ENCODE measurements at regions not wholly inside any gene's neighbourhood (a gene's known extent, or its start where the extent isn't known, plus 50 kb on each side); places are given as distances from the start of the nearest gene placed in this dataset.
"Not testable (repeated sequence)": the region's sequence is repeated elsewhere in the genome, so short reads cannot be mapped to it uniquely, and the experiment has no call there.

DNA sequence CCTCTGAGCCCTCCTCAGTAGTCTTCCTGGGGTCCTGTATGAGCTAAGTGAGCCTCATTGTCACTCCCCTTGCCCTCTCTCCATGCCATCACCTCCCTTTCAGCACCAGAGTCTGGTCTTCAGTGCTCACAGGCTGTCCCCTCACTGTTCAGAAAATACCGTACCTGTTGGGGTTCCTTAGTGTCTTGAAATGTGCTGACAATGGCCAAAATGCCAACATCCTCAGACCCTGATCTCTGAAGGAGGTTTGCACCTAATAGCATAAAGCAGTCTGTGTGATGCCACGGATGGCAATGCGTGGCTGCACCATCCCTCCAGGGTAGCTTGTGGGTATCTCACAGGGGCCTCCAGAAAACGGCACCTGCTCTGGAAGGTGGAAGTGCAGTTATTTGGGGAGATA is 301.0 kb upstream of the TLE3 start:
- no peak for DNase-seq (ENCODE audit: low read depth)

DNA sequence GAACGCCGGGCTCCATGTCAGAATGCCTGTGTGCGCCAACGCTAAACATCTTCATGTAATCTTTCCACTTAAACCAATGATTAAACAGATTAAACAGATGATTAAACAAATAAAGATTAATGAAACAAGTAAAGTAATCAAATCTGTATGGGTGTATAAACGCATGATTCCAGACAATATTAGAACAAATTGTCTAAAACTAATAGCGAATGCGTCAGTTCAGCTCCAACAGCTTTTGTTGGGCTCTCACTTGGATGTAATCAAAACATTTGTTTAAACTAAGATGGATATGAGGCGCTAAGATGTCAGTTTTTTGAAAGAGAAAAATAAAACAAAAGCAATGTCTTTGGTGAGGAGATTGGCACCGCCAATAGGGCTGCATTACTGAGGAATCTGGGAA is 299.1 kb upstream of the TLE3 start:
- no peak for DNase-seq (ENCODE audit: low read depth)

DNA sequence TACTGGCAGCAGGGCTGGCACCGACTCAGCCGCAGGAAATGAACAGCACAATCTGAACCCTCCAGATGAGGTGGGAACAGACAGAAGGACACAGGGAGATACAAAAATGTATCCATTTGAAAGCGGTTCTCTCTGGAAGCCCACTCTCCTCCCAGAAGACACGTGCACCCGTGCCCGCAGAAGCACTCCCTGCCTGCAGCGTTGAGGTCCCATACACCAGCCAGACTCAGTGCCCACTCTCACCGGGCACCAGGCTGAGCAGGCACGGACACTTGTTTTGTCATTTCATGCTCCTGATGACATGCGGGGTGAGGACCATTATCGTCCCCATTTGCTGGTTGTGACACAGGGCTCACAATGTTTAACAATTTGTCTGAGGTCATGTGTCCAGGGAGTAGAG is 297.4 kb upstream of the TLE3 start:
- no peak for DNase-seq (ENCODE audit: low read depth)

DNA sequence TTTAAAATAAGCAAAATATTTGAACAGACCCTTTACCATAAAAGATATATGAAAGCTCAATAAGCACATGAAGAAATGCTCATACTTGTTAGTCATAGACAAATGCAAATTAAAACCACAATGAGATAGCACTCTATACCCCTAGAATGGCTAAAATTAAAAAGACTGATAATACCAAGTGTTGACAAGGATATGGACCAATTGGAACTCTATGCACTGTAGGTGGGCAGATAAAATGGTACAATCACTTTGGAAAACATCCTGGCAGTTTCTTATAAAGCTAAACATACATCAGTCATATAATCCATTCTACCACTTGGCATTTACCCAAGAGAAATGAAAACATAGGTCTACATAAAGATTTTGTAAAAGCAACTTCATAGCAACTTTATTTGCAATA is 293.0 kb upstream of the TLE3 start:
- no peak for DNase-seq (ENCODE audit: low read depth)

DNA sequence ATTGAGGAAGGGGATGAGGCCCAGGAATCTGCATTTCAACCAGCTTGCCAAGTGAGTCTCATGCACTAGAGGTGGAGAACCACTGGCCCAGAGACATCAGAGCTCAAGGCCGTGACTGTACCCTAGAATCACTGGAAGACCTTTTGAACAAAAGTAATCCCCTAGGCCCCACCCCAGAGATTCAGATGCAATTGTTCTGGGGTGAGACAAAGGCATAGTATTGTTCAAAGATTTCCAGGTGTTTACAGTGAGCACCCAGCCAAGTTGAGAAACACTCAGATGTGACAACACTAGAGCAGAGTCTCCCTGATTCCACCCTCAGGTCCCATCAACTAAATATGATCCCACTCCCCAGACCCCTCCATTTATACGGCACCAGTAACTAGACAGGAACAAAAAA is 290.3 kb upstream of the TLE3 start:
- no peak for DNase-seq (ENCODE audit: low read depth)

DNA sequence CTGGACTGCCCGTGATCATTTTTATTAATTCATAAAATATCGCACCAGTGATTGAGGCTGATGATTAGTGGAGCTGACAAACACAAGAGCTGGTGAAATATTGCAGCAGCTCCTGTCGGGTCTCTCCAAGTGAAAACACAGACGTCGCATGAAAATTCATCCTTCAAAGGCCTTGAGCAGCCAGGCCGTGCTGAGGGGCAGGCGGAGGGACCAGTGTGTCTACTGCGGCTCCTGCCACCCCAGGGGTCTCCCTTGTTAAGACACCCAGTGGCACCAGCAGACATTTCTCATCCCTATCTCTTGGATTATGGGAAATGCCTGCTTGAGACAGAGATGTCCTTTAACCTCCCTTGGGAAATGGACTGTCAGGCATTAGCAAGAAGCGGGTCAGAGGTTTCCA is 289.4 kb upstream of the TLE3 start:
- DNase-seq (ENCODE audit: low read depth) = no peak

DNA sequence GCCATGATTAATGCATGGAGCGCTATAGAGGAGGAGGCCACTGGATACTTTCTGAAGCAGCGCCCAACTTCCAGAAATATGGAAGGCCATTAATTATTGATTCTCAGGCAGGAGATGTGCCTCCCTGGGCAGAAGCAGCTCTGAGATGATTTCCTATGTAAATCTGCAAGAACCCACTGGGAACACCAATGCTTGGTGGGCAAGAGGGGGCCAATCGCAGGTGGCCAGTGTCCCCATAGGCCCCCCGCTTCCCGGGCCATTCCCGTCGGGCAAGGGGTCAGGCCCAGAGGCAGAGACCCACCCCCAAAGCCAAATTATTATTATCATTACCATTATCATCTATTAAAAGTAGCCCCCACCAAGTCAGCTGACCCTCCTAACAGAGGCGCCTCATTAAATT is 288.0 kb upstream of the TLE3 start:
- DNase-seq (ENCODE audit: low read depth) = no peak

DNA sequence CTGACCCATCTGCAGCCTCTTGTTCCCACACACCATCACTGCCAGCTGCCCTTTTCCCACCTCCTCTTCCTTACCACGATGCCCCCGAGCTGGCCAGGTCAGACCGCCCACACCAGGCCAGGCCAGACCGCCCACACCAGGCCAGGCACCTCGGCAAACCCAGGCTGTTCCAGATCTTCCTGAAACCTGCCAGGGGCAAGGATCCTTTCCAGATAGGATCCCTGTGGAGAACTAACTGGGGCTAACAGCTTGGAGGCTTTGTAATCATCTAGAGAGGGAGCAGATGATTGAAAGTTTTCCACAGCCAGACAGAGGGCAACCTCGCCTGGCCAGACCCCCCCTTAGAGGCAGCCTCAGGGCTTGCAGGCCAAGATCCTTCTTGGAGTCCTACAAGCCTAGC is 287.3 kb upstream of the TLE3 start:
- no peak for DNase-seq (ENCODE audit: low read depth)

DNA sequence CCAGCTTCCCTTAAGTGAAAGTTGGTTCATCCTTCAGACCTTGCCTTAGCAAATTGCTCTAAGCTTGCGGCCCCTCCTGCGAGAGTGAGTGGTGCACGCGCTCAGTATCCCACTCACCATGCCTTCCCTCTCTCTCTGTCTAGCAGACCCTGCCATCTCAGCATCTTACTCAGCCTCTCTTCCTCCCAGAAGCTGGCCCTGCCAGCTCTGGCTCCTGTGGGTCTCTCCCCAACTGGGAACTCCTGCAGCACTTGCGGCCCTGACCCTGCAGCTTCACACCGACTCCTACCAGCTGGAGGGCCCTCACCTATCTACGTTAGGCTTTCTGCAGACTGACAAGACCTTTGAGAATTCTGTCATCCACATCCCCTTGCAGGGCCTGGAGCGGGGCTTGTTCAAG is 286.1 kb upstream of the TLE3 start:
- DNase-seq (ENCODE audit: low read depth) = no peak

DNA sequence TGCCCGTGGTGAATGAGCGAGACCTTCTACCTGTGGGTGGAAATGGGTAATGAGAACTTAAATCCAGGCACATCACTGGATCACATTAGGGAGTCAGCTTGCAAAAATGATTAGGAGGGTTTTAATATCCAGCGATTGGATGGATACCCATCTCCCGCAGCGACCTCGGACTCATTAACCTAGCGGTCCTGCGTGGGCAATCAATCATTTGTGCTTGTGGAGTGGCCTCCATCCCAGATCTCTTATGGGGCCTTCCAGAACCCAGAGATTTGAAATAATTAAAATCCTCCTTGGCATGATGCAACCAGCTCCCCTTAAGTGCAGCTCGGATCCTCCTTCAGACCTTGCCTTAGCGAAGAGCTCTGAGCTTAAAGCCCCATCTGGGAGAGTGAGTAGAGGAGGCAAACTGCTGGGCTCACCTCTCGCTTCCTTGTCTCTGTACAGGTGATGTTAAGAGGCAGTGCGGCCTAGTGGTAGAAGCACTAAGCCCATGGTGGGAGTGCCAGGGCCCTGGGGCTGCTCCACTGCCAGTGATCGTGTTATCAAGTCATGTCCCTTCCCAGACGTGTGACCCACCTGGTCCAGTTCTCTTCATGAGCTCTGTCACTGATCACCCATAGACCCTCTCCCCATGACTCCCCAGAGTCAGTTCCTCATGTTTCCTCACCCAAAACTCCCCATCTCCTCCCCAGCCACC is 285.2 kb upstream of the TLE3 start:
- DNase-seq (ENCODE audit: low read depth) = no peak

DNA sequence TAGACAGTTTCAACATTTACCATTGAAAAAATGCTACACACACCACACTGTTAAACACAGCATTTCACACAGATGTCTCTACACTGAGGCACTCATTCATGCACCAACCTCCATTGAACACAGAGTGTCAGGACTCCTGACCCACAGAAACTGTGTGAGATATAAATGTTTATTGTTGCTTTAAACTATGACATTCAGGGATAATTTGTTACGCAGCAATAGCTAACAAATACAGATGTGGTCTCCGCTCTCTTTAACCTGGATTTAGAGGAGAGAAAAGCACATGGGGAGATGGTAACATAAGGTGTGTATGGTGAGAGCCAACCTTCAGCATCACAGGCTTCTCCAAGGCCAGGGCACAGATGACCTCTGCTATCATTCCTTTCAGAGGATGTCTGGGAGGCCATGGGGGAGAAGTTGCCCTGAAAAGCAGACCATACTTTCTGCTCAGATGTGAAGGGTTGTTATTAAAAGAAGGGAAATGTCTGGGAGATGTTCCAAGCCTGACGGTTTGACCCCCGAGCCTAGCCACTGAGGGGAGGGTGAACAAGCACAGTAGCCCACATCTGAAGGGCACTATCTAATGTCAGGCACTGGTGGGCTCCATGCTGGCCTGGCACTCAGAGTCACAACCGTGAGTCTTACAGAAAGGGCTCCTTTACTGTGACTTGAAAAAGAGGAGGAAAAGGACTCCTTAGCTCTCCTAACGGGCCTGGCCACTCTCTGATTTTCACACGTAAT is 284.5 kb upstream of the TLE3 start:
- no peak for DNase-seq (ENCODE audit: low read depth)

DNA sequence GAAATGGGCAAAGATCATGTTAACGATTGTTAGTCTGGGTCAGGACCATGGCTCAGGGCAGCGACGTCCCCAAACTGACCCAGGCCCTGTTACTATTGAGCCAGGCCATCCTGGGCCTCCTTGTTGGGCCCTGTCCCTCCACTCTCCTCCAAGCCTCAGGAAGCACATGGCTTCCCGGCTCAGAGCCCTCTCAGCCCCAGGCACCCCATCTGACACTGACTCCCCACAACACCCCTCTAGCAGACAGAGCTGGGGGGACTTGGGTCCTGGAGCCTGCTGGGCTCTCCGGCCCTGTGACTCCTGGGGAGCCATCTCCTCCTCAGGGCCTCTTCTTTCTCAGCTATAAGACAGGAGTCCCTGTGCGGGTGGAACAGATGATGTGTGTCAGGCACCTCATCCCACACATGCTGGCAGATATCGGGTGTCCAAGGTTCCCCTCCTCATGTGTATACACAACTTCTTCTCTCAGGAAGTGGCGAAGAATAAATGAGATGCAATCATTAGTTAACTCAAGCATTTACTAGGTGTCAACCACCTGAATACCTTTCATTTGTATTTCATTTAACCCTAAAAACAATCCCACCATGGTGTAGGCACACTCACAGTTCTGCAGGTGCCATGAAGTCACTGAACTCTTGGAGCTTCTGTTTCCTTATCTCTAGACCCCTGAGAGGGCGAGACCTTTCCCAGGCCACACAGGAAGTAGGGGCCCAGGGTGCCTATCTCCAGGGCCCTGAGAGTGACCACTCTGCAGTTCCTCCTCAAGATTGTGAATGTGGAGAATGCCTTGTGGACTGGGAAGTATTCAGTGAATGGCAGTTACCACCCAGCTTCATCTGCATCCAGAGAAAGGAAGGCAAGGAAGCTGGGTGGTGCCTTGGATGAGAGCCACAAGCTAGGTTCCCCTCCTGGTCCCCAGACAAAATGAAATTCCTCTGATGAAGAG is 282.5 kb upstream of the TLE3 start:
- DNase-seq (ENCODE audit: low read depth) = no peak

DNA sequence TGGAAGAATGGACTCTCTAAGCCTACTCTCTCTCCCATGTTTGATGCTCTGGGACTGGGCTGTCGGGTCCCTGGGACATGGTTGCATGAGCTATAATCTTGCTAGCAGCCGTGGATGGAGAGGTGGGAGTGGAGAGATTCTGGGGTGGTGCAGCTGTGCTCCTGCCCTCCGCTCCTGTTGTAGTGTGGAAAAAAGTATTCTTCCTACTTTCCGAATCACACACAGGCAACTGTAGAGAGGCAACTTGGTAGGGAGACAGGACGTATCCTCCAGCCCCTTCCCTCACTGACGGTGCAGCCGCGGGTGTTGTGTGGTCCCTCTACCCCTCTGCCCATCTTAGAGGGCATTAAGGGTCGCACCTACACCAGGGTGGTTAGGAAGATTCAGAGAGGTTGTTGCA is 281.4 kb upstream of the TLE3 start:
- no peak for DNase-seq (ENCODE audit: low read depth)

DNA sequence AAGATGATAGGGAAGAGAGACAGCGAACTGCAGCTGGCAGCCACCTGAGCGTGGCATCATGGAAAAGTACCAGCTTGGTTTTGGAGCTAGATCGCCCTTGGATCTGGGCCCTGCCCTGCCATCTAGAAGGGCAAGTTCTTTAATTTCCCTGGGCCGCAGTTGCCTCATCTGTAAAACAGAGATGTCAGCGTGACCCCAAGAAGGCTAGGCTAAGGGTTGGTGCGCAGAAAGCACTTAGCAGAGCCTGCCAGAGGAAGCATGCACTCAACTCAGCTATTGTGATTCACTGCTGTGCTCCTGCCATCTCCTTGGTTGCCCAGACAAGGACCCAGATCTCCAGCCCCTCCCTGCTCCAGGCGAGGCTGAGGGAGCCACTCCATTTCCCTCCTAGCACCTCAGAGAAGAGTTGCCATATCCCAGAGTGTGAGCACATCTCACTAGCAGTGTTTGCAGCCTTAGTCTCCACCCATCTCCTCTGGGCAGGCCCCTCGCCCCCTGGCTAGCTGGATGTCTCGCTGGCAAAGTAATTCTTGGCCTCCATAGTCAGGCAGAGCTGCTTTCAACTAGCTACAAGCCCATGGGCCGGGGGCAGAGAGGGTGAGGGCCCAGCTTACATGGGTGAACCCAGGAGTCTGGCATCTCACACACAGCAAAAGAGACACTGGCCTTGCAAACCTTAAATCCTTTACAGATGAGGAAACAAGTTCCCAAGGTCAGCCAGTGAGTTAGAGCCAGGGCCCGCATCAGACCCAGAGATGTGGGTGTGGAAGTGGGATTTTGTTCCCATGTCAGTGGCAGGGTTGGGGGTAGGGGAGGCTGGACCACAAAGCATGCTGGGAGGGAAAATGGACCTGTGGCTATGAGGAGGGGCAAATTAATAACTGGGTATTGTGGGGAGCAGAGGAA is 280.7 kb upstream of the TLE3 start:
- DNase-seq (ENCODE audit: low read depth) = no peak

DNA sequence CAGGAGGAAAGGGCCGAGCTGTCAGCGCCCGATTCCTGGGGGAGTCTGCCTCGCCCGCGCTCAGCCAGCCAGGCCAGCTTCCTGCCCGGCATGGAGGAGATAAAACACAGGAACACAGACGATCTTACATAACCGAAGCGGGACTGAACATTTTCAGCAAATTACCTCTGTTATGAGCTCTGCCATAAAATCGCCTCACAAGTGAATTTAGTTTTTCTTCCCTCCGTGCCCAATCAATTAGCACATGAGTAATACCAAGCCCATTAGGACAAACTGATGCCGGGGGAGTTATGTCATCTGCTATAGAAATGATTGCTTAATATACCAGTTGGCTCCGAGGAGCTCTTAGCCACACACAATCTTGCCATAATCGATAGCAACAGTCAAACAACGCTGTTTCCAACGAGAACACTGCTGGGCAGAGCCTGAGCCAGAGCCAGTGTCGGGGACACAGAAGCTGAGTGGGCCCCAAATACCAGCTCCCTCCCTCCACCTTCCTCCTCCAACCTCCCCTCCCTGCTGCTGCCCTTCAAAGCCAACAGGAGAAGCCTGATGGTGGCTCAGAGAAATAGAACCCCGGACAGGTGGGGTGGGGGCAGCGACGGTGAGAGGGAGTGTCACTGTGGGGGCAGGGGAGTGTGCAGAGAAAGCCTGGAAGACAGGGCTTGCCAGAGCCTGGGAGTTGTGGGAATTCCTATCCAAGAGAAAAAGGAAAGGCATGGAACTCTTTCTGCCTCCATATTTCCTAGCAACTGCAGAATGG is 279.4 kb upstream of the TLE3 start:
- no peak for DNase-seq (ENCODE audit: low read depth)

DNA sequence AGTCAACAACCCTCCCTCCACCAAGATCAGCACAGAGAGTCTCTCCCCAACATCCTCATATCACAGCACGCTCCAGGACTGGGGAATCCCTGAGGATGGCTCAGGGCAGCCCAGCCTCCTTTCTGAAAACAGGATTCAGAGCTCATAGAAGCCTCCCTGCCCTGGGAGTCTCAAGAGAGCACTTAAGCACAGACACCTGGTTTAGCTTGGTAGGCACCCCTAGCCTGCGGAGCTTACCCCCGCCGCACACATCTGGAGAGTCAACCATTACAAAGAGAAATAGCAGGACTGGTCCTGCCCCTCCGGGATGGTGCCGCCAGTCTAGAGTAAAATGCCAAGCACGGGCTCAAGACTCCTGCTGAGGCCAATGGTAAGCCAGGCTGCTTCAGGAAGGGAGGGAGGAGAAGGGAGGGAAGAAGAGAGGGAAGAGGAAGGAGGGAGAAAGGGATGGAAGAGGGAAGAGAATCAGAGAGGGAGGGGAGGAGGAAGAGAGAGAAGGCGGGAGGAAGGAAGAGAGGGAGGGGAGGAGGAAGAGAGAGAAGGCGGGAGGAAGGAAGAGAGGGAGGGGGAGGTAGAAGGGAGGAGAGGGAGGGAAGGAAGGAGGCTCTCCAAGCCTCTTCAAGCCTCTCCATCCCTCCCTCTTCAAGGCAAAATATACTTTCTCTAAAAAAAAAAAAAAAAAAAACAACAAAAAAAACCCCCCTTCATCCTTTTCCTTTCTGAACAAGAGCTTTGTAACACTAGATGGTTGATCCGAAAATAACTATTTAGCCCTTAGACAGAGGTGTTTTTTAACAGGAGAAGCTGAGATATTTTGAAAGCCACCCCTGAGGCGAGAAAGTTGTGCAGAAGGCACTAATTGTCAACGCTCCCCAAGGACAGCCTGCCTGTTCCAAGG is 278.6 kb upstream of the TLE3 start:
- DNase-seq (ENCODE audit: low read depth) = no peak

DNA sequence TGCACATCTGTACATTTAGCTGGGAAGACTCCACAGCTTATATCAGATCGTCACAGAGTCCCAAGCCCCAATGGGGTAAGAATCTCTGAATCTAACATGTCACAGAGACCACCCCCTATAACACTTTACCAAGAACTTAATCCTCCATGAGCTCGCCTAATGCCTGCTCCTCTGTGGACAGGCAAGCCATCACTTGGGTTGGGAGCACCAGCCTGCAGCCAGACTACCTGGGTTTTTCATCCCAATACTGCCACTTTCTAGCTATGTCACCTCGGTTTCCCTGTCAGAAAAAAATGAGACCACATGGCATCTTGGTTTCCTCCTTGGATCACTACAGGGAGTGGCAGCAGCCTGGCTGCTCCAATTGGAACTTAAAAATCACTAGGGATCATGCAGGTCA is 277.9 kb upstream of the TLE3 start:
- no peak for DNase-seq (ENCODE audit: low read depth)

DNA sequence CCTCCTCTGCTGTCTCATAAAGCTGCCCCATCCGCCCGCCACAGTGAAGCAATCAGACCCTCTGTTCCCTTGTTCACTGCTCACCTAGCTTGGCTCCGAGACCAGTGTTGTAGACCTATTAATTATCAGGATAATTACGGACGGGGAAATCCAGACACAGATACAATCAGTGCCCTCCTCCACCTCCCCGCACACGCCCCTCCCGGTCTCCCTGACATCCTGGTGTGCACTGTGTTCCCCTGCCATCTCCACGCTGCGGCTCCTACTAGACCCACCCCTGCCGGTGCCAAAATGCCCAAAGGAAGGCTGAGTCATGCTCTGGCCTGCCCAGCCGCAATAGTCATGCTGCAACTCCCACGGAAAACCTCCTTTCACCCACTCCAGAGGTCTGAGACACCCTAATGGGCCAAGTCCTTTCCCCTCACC is 277.3 kb upstream of the TLE3 start:
- DNase-seq (ENCODE audit: low read depth) = no peak

DNA sequence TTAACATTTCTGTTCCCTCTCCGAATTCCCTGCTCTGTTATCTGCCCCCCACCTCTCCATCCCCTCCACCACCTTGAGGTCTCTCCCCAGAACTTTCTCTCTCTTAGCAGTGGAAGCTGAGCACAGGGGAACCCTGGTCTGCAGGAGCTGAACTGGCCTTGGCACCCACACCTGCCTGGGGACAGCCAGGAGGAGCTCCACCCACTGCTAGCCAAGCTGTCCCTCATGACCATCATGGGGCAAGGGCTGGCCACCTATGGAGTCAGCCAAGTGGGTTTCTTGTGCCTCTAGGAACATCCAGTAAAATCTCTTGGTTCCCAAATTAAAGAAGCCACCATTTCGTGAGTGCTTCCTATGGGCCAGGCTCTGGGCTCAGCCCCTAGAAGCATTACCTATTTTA is 276.4 kb upstream of the TLE3 start:
- no peak for DNase-seq (ENCODE audit: low read depth)

DNA sequence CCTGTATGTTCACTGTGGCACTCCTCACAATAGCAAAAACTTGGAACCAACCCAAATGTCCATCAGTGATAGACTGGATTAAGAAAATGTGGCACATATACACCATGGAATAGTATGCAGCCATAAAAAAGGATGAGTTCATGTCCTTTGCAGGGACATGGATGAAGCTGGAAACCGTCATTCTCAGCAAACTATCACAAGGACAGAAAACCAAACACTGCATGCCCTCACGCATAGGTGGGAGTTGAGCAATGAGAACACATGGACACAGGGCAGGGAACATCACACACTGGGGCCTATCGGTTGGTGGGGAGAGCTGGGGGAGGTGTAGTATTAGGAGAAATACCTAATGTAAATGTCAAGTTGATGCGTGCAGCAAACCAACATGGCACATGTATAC is 275.7 kb upstream of the TLE3 start:
- not testable (repeated sequence) for DNase-seq (ENCODE audit: low read depth)
